NCI-H2227 (cell line): ENCODE measurements at regions not wholly inside any gene's neighbourhood (a gene's known extent, or its start where the extent isn't known, plus 50 kb on each side); places are given as distances from the start of the nearest gene placed in this dataset.
A peak's percentile ranks its signal among the peaks of the same experiment; 100 is the strongest.
"Not testable (repeated sequence)": the region's sequence is repeated elsewhere in the genome, so short reads cannot be mapped to it uniquely, and the experiment has no call there.

ENCODE experiments used
- DNase-seq: peaks from one replicate; lab custom pipeline; 2025; ENCODE audit not compliant: unreplicated experiment; lab: John Stamatoyannopoulos, UW

DNA sequence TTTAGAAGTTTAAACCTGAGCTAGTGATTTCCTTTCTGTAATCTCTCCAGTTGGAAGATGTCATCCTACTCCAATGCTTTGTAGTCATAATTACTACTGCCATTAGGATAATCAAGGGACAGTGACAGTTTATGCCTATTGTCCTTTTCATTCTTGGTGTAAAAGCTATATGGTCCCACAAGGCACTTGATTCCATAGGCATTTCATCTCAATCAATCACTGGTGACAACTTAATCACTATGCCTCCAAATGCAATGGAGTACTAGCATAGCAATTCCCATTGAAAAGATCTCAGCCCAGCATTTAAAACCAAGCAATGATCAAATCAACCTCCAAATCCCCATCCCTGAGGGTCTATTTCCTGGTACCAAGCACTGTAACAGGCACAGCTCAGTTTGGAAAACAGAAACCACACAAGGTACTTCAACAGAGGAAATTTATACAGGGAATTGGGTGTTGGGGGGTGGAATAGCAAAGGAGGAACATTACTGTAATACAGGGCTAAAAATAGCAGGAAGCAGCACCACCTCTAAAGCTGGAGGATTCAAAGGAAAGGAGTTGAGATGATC lies 51.0 kb downstream of the FHIP2A start:
- peak; percentile 49 for DNase-seq

DNA sequence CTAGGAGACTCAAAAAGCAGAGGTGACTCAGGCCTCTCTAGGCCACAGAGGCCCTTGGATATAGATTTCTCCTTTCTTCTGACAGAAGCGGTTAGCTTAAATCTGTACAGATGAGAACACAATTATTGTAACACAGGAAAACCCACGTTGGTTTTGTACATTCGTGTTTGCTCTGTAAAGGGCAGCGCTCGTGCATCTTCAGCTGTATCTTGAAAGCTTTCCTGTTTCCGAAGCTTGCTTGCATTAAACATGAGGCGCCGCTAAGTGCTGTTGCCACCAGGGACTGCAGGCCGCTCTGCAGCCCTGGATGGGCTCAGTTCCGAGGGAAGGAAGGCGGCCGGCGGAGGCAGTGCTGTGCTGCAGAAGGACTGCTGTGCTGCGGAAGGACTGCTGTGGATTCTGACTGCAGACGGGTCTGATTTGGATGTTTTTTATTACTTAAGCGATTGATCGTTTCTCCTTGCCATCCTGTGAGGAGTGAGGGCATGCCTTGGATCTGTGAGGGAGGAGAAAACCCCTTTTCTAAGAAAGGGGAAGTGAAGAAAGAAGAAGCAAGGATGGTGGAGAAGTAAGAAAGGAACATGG lies 53.3 kb downstream of the FHIP2A start:
- no peak for DNase-seq

DNA sequence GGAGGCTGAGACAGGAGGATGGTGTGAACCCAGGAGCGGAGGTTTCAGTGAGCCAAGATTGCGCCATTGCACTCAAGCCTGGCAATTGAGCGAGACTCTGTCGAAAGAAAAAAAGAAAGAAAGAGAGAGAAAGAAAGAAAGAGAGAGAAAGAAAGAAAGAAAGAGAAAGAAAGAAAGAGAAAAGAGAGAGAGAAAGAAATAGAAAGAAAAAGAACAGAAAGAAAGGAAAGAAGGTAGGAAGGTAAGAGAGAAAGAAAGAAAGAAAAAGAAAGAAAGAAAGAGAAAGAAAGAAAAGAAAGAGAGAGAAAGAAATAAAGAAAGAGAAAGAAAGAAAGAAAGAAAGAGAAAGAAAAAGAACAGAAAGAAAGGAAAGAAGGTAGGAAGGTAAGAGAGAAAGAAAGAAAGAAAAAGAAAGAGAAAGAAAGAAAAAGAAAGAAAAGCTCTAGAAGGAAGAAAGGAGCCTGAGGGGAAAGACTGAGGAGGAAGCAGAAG lies 54.1 kb downstream of the FHIP2A start:
- not testable (repeated sequence) for DNase-seq

DNA sequence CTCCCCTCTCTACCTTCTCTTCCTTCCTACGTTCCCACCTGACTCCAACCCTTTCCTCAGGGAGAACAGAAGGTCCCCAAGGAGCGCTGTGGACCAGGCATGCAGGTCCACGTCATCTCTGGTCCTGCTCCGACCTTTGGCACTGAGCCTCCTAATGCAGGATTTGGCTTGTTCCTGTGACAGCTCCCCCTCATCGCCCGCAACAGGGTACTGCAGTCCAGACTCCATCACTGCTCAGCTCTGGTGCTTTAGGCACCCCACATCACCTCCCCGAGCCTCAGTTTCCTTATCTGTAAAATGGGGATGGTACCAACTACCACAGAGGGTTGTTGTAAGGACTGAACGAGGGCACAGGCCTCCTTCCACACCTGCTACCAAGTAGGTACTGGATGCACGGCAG lies 54.6 kb downstream of the FHIP2A start:
- no peak for DNase-seq

DNA sequence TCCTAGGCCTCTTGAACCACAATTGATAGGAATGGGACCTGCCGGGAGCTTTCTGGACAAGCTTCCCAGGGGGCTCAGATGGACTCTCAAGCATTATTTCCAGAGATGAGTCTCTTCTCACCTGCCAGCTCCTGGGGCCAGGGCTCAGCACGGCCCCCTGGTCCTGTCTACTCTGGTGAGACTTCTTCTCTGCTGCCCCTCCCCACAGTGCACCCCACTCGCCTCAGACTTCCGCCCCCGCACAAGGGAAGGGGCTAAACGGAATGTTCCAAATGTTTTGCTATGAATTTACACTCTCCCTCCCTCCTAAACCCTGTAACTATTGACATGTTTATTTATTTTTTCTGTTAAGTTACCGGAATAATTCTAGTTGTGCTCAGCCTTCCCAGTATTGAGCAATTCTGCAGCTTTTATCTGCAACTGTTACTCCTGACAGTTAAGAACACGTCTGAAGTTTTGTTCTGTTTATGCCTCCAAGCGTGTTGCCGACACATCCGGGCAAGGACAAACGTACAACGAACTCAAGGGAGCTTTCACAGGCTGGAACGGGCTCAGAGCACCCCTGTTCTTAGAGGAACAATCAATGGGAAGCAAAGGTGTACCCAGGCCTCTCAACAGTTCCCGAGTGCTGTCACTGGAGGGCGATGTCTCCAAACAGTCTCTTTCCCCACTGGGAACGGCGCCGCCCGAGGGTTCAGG lies 55.2 kb downstream of the FHIP2A start:
- peak; percentile 64 for DNase-seq

DNA sequence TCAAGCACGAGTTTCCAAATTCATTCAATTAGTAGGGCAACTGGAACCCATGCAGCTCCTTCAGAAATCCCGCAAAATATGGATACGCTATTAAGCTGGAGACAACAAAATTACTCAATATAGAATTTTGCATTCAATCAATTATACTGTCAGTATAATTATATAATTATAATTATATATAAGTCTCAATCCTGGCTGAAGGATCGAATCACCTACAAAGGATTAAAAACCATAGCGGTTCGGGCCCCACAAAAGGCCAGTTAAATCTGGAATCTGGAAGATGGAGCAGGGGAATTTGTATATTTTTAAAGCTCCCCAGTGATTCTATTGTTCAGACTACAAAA lies 55.7 kb downstream of the FHIP2A start:
- DNase-seq, result no peak

DNA sequence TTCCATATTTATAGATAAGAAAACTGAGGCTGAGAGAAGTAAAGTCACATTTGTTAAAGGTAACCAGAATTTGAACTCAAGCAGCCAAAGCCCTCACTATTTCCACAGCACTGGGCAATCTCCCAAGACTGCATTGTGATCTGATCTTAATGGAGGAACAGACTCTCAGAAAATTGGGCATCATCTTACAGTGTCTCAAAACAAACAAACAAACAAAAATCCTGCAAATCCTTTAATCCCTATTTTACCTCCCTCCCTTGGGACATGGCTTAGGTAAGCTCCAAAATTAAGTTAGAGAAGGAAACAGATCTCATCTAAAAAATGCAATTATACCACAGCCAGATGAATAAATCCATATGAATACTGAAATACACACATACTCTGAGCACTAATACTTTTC lies 57.5 kb downstream of the FHIP2A start:
- no peak for DNase-seq

DNA sequence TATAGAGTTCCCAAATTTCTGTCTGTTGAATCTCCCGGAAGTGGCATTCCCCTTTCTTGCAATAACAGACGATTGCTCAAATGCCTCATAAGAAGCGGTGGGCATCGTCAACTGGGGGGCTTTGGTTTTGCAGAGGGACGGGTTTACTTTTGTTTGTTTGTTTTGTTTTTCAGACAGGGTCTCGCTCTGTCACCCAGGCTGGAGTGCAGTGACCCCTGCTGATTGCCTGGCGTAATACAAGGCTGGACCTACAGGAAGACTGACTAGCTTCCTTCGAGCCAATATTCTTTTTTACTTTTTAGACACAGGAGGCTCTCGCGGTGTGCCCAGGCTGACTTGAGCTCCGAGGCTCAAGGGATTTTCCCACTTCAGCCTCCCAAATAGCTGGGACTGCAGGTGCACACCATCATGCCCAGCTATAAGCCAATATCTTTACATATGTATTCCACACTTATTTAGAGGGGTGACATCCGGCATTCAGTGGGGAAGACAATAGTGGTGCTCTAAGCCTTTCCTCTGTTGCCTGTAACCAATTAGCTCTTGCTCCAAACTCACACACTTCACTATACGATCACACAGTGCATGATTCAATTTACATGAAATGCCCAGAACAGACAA lies 58.1 kb downstream of the FHIP2A start:
- peak; percentile 15 for DNase-seq

DNA sequence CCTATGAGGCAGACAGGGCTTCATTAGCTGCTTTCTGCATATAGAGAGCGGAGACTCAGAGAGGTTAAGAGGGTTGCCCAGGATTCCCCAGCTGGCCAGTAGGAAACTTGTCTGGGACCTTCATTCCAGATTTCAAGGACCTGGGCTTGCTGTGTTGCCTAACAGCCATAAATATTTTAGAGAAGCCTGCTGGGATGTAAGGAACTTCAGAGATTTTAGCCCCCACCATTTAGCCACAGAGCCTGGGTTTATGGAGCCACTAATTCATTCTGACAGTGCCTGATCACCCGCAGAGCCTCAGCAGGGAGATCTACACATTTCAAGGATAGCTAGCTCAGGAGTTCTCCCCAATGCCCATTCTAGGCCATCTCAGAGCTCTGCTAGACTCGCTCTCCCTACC lies 56.6 kb upstream of the TRUB1 start:
- no peak for DNase-seq

DNA sequence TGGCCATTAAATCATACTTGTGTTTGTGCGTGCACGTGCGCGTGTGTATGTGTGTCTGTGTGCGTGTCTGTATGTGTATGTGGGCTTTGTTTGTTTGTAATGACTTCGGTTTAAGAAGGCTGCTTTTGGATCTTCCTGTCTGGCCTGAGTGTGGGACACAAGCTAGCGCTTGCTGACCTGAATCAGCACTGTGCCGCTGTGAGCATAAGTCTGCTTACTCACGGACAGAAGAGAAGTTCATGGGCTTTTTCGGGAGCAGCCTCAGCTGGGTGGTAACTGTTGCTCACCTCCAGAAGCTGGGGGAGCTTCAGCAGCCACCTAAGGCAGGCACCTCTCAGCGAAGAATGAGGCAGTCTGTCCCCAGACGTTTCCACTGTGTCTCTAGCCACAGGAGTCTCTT lies 56.1 kb upstream of the TRUB1 start:
- DNase-seq, result no peak

DNA sequence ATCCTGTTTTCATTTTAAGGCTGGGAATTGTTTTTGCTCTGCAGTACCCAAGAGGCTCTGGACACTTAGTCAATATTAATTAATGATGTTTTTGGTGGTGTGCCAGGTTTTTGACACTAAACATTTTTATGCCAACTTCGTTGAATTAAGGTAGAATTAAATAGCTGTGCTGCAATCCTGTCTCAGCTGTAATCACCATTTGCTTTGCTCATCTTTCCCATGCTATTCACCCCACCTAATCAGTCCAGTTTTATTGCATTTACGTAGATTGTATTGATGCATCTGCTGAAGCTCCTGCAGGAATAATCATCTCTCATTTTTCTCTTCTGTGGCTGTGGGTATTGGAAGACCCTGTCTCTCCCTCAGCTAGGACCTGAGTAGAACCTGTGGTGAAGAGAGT lies 52.6 kb upstream of the TRUB1 start:
- no peak for DNase-seq
